ENCODE measurements at regions not wholly inside any gene's neighbourhood (a gene's known extent, or its start where the extent isn't known, plus 50 kb on each side); places are given as distances from the start of the nearest gene placed in this dataset.

GRCh38 chr11:96508861-96509260, 119.0 kb downstream of the JRKL start:
- Histone ChIP-seq H2AFZ (ENCODE audit: low read length) (no peak overlapping the region), H3K36me3 (ENCODE audit: low read depth, low read length) (no peaks in the 10 kb centered on the region), H3K4me2 (ENCODE audit: low read length) (no peak overlapping the region), H3K4me3 (ENCODE audit: low read length) (no peak overlapping the region), H4K20me1 (ENCODE audit: low read length) (no peaks in the 10 kb centered on the region), H3K4me1 (ENCODE audit: insufficient read depth, low read length) (no peaks in the 10 kb centered on the region), H3F3A (ENCODE audit: low read length, unreplicated experiment) (no peaks in the 10 kb centered on the region), H3K9me3 (ENCODE audit: low read length) (no peaks in the 10 kb centered on the region), H3K27me3 (ENCODE audit: low read length) (peaks cover 78% of the 10 kb centered on the region), H3K79me2 (ENCODE audit: low read length) (no peaks in the 10 kb centered on the region), H3K9me2 (replicated peaks; ENCODE audit: low read length) (no peaks in the 10 kb centered on the region), H3K27ac (ENCODE audit: low read length) (no peak overlapping the region), H3K9ac (ENCODE audit: low read length) (no peak overlapping the region)
- intact Hi-C loops (cut with micrococcal nuclease), result no loop called here
- CTCF ChIA-PET, result no interaction called here
- ATAC-seq (no peak), DNase-seq (no peak)
- no peak for TF ChIP-seq EZH2phosphoT487 (IDR thresholded peaks at IDR 0.05; ENCODE audit: borderline replicate concordance, low read length)
- TF ChIP-seq EZH2 (IDR thresholded peaks at IDR 0.05; ENCODE audit: low read length, unreplicated experiment), result no peak
- TF ChIP-seq CTCF (conservative IDR thresholded peaks at IDR 0.05; ENCODE audit: low read depth, low read length), result no peak
- no TSS peak for BruUV-seq (replicated peaks)
- POLR2A ChIA-PET (ENCODE audit: unreplicated experiment), result no interaction called here

GRCh38 chr11:96520939-96521338, 131.1 kb downstream of the JRKL start:
- Histone ChIP-seq H3K36me3 (ENCODE audit: low read depth, low read length) (no peaks in the 10 kb centered on the region), H3K9ac (ENCODE audit: low read length) (no peak overlapping the region), H3K4me3 (ENCODE audit: low read length) (no peak overlapping the region), H3K9me2 (replicated peaks; ENCODE audit: low read length) (no peaks in the 10 kb centered on the region), H3K79me2 (ENCODE audit: low read length) (no peaks in the 10 kb centered on the region), H3K4me1 (ENCODE audit: insufficient read depth, low read length) (peaks cover 4% of the 10 kb centered on the region; the same call in 1 of the 2 replicates), H3K27me3 (ENCODE audit: low read length) (peaks cover 32% of the 10 kb centered on the region), H3K9me3 (ENCODE audit: low read length) (no peaks in the 10 kb centered on the region), H4K20me1 (ENCODE audit: low read length) (no peaks in the 10 kb centered on the region), H3F3A (ENCODE audit: low read length, unreplicated experiment) (no peaks in the 10 kb centered on the region), H3K4me2 (ENCODE audit: low read length) (no peak overlapping the region), H2AFZ (ENCODE audit: low read length) (no peak overlapping the region), H3K27ac (ENCODE audit: low read length) (no peak overlapping the region)
- ChIA-PET CTCF (no interaction called here), POLR2A (ENCODE audit: unreplicated experiment) (no interaction called here)
- no peak for ATAC-seq
- TF ChIP-seq CTCF (conservative IDR thresholded peaks at IDR 0.05; ENCODE audit: low read depth, low read length) (no peak), EZH2 (IDR thresholded peaks at IDR 0.05; ENCODE audit: low read length, unreplicated experiment) (no peak), EZH2phosphoT487 (IDR thresholded peaks at IDR 0.05; ENCODE audit: borderline replicate concordance, low read length) (no peak)
- intact Hi-C loops (cut with micrococcal nuclease), result no loop called here
- DNase-seq, result no peak
- BruUV-seq (replicated peaks), result no TSS peak

GRCh38 chr11:96523656-96524055, 133.8 kb downstream of the JRKL start:
- H3K9me2 ChIP-seq (replicated peaks; ENCODE audit: low read length), result no peaks in the 10 kb centered on the region
- H3K36me3 ChIP-seq (ENCODE audit: low read depth, low read length), result no peaks in the 10 kb centered on the region
- peaks cover 22% of the 10 kb centered on the region for H3K27me3 ChIP-seq (ENCODE audit: low read length)
- BruUV-seq (replicated peaks), result no TSS peak
- no peak overlapping the region for H3K27ac ChIP-seq (ENCODE audit: low read length)
- no peak overlapping the region for H3K4me2 ChIP-seq (ENCODE audit: low read length)
- ChIA-PET CTCF (interaction anchor here (1.7 kb wide), 1 partner anchor 59 kb away, joined by 13 read pairs; no protein-coding TSS in a partner anchor), POLR2A (ENCODE audit: unreplicated experiment) (no interaction called here)
- ATAC-seq, result no peak
- H3K4me3 ChIP-seq (ENCODE audit: low read length), result no peak overlapping the region
- no peaks in the 10 kb centered on the region for H3F3A ChIP-seq (ENCODE audit: low read length, unreplicated experiment)
- no peaks in the 10 kb centered on the region for H3K9me3 ChIP-seq (ENCODE audit: low read length)
- intact Hi-C loops (cut with micrococcal nuclease), result no loop called here
- H3K9ac ChIP-seq (ENCODE audit: low read length), result no peak overlapping the region
- TF ChIP-seq EZH2phosphoT487 (IDR thresholded peaks at IDR 0.05; ENCODE audit: borderline replicate concordance, low read length) (no peak), CTCF (conservative IDR thresholded peaks at IDR 0.05; ENCODE audit: low read depth, low read length) (no peak), EZH2 (IDR thresholded peaks at IDR 0.05; ENCODE audit: low read length, unreplicated experiment) (no peak)
- H4K20me1 ChIP-seq (ENCODE audit: low read length), result no peaks in the 10 kb centered on the region
- no peaks in the 10 kb centered on the region for H3K79me2 ChIP-seq (ENCODE audit: low read length)
- no peak overlapping the region for H2AFZ ChIP-seq (ENCODE audit: low read length)
- no peak for DNase-seq
- peaks cover 4% of the 10 kb centered on the region; the same call in 1 of the 2 replicates for H3K4me1 ChIP-seq (ENCODE audit: insufficient read depth, low read length)
